NCI-H2227 (cell line): ENCODE measurements at regions not wholly inside any gene's neighbourhood (a gene's known extent, or its start where the extent isn't known, plus 50 kb on each side); places are given as distances from the start of the nearest gene placed in this dataset.

Experiments
- DNase-seq: peaks from one replicate; lab custom pipeline; 2025; ENCODE audit not compliant: unreplicated experiment; lab: John Stamatoyannopoulos, UW

- DNase-seq = no peak
Observed at GRCh38 chr5:159640446-159640845, 275.8 kb upstream of the ADRA1B start.

- DNase-seq = no peak
Observed at GRCh38 chr5:159640921-159641320, 275.4 kb upstream of the ADRA1B start.

GRCh38 chr5:159641371-159642039, 274.8 kb upstream of the ADRA1B start:
- no peak for DNase-seq

- DNase-seq = no peak
Observed at GRCh38 chr5:159642379-159642778, 273.9 kb upstream of the ADRA1B start.

GRCh38 chr5:159644053-159644452, 272.2 kb upstream of the ADRA1B start:
- no peak for DNase-seq

GRCh38 chr5:159645179-159645846, 271.0 kb upstream of the ADRA1B start:
- DNase-seq = no peak

- no peak for DNase-seq
Observed at GRCh38 chr5:159650803-159651202, 265.5 kb upstream of the ADRA1B start.

GRCh38 chr5:159655757-159656409, 260.4 kb upstream of the ADRA1B start:
- no peak for DNase-seq

GRCh38 chr5:159657298-159657697, 259.0 kb upstream of the ADRA1B start:
- no peak for DNase-seq

- no peak for DNase-seq
Observed at GRCh38 chr5:159657771-159658170, 258.5 kb upstream of the ADRA1B start.

- DNase-seq = no peak
Observed at GRCh38 chr5:159658266-159658925, 257.9 kb upstream of the ADRA1B start.

- no peak for DNase-seq
Observed at GRCh38 chr5:159660401-159660800, 255.9 kb upstream of the ADRA1B start.

- DNase-seq = no peak
Observed at GRCh38 chr5:159663986-159664385, 252.3 kb upstream of the ADRA1B start.

- no peak for DNase-seq
Observed at GRCh38 chr5:159667286-159667685, 249.0 kb upstream of the ADRA1B start.

- DNase-seq = no peak
Observed at GRCh38 chr5:159668556-159668955, 247.7 kb upstream of the ADRA1B start.

- DNase-seq = no peak
Observed at GRCh38 chr5:159669559-159669958, 246.7 kb upstream of the ADRA1B start.

GRCh38 chr5:159671886-159672285, 244.4 kb upstream of the ADRA1B start:
- DNase-seq = no peak

GRCh38 chr5:159673538-159673937, 242.7 kb upstream of the ADRA1B start:
- DNase-seq = no peak

- DNase-seq = no peak
Observed at GRCh38 chr5:159678657-159679392, 237.5 kb upstream of the ADRA1B start.

GRCh38 chr5:159680095-159680494, 236.2 kb upstream of the ADRA1B start:
- no peak for DNase-seq

GRCh38 chr5:159681661-159682060, 234.6 kb upstream of the ADRA1B start:
- DNase-seq = no peak
